Lower leg skin (tissue), 3 donors: ENCODE measurements at regions not wholly inside any gene's neighbourhood (a gene's known extent, or its start where the extent isn't known, plus 50 kb on each side); places are given as distances from the start of the nearest gene placed in this dataset.

Experiments
- CTCF ChIP-seq, 3 donors: fragments of 450-650 bp; IDR thresholded peaks; one replicate each; pipeline ENCODE4 v1.5.1; 2016; ENCODE audit warnings: antibody characterized with exemption in 3 of 3, mild to moderate bottlenecking in 3 of 3, moderate library complexity in 2 of 3
- POLR2A ChIP-seq, 2 donors: fragments of 450-650 bp; IDR thresholded peaks; one replicate each; pipeline ENCODE4 v1.6.1; 2016 to 2017; ENCODE audit warnings: antibody characterized with exemption in 2 of 2, mild to moderate bottlenecking in 1 of 2, moderate library complexity in 1 of 2

- TF ChIP-seq CTCF (IDR thresholded peaks at IDR 0.05) (no peak), POLR2A (IDR thresholded peaks at IDR 0.05) (no peak)
These were observed 278.8 kb downstream of the KIF20B start for GRCh38 chr10:89980166-89980565.
